HCT116 (cell line): ENCODE measurements at regions not wholly inside any gene's neighbourhood (a gene's known extent, or its start where the extent isn't known, plus 50 kb on each side); places are given as distances from the start of the nearest gene placed in this dataset.

ENCODE experiments used
- CEBPB ChIP-seq: IDR thresholded peaks from 2 replicates; pipeline ENCODE4 v1.6.1; 2012; ENCODE audit warnings: low read depth
- EZH2 ChIP-seq: fragments of 200-600 bp; sonication (generic); IDR thresholded peaks from 2 replicates; pipeline ENCODE4 v1.6.1; 2017; ENCODE audit warnings: antibody characterized with exemption, mixed run types
- EZH2phosphoT487 ChIP-seq: fragments of 200-600 bp; IDR thresholded peaks from 2 replicates; pipeline ENCODE4 v1.6.1; 2018; ENCODE audit warnings: antibody characterized with exemption, borderline replicate concordance
- JUND ChIP-seq: IDR thresholded peaks from 2 replicates; pipeline ENCODE4 v1.6.1; 2012
- POLR2A ChIP-seq: IDR thresholded peaks from 2 replicates; pipeline ENCODE4 v1.7.0; 2011; ENCODE audit warnings: borderline replicate concordance; ENCODE audit not compliant: insufficient read depth, insufficient read length; ENCODE audit errors: extremely low read depth
- POLR2AphosphoS5 ChIP-seq: IDR thresholded peaks from 2 replicates; pipeline ENCODE4 v1.6.1; 2011; ENCODE audit warnings: mild to moderate bottlenecking, low read depth, low read length, moderate library complexity
- ZNF274 ChIP-seq: fragments of 200-500 bp; sonication (Bioruptor generic); IDR thresholded peaks from 2 replicates; pipeline ENCODE4 v1.6.1; 2014; ENCODE audit warnings: mild to moderate bottlenecking, low read depth, low read length, inconsistent platforms
- TF ChIP-seq, protein P1 (sequence below), 3 experiments: fragments of 200-600 bp in 1 of 3; sonication (generic) in 1 of 3; IDR thresholded peaks in 2 of 3; conservative IDR thresholded peaks in 1 of 3; 2 replicates each; pipeline ENCODE4 v1.5.1; 2012 to 2017; ENCODE audit warnings: low read depth in 2 of 3, low read length in 2 of 3, antibody characterized with exemption in 1 of 3, borderline replicate concordance in 1 of 3, control low read depth in 1 of 3, mild to moderate bottlenecking in 1 of 3, mixed read lengths in 1 of 3, mixed run types in 1 of 3, moderate library complexity in 1 of 3; ENCODE audit not compliant: insufficient read depth in 1 of 3
- TF ChIP-seq, protein P2 (sequence below): IDR thresholded peaks from 2 replicates; pipeline ENCODE4 v1.6.1; 2012; ENCODE audit warnings: low read depth

DNA sequence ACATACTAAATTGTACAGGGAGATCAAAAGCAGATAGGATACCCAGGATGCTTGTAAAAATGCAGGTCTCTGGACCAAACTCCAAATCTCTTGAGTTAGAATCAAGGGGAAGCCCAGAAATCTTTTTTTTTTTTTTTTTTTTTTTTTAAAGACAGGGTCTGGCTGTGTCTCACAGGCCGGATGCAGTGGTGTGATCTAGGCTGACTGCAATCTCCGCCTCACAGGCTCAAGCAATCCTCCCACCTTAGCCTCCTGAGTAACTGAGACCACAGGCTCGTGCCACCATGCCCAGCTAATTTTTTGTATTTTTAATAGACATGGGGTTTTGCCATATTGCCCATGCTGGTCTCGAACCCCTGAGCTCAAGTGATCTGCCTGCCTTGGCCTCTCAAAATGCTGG lies 373.5 kb downstream of the SHQ1 start:
- TF ChIP-seq EZH2 (no peak), POLR2AphosphoS5 (no peak), JUND (no peak), POLR2A (no peak), EZH2phosphoT487 (no peak), ZNF274 (no peak), CEBPB (no peak)
- TF ChIP-seq, protein P1, sequence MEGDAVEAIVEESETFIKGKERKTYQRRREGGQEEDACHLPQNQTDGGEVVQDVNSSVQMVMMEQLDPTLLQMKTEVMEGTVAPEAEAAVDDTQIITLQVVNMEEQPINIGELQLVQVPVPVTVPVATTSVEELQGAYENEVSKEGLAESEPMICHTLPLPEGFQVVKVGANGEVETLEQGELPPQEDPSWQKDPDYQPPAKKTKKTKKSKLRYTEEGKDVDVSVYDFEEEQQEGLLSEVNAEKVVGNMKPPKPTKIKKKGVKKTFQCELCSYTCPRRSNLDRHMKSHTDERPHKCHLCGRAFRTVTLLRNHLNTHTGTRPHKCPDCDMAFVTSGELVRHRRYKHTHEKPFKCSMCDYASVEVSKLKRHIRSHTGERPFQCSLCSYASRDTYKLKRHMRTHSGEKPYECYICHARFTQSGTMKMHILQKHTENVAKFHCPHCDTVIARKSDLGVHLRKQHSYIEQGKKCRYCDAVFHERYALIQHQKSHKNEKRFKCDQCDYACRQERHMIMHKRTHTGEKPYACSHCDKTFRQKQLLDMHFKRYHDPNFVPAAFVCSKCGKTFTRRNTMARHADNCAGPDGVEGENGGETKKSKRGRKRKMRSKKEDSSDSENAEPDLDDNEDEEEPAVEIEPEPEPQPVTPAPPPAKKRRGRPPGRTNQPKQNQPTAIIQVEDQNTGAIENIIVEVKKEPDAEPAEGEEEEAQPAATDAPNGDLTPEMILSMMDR (IDR thresholded peaks at IDR 0.05 in 2 of 3, conservative IDR thresholded peaks at IDR 0.05 in 1 of 3; ENCODE audit: borderline replicate concordance in 1 of 3, insufficient read depth in 1 of 3, low read depth in 2 of 3, low read length in 2 of 3): no peak
- TF ChIP-seq, protein P2, sequence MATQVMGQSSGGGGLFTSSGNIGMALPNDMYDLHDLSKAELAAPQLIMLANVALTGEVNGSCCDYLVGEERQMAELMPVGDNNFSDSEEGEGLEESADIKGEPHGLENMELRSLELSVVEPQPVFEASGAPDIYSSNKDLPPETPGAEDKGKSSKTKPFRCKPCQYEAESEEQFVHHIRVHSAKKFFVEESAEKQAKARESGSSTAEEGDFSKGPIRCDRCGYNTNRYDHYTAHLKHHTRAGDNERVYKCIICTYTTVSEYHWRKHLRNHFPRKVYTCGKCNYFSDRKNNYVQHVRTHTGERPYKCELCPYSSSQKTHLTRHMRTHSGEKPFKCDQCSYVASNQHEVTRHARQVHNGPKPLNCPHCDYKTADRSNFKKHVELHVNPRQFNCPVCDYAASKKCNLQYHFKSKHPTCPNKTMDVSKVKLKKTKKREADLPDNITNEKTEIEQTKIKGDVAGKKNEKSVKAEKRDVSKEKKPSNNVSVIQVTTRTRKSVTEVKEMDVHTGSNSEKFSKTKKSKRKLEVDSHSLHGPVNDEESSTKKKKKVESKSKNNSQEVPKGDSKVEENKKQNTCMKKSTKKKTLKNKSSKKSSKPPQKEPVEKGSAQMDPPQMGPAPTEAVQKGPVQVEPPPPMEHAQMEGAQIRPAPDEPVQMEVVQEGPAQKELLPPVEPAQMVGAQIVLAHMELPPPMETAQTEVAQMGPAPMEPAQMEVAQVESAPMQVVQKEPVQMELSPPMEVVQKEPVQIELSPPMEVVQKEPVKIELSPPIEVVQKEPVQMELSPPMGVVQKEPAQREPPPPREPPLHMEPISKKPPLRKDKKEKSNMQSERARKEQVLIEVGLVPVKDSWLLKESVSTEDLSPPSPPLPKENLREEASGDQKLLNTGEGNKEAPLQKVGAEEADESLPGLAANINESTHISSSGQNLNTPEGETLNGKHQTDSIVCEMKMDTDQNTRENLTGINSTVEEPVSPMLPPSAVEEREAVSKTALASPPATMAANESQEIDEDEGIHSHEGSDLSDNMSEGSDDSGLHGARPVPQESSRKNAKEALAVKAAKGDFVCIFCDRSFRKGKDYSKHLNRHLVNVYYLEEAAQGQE: no peak
